ENCODE measurements at regions not wholly inside any gene's neighbourhood (a gene's known extent, or its start where the extent isn't known, plus 50 kb on each side); places are given as distances from the start of the nearest gene placed in this dataset.

DNA sequence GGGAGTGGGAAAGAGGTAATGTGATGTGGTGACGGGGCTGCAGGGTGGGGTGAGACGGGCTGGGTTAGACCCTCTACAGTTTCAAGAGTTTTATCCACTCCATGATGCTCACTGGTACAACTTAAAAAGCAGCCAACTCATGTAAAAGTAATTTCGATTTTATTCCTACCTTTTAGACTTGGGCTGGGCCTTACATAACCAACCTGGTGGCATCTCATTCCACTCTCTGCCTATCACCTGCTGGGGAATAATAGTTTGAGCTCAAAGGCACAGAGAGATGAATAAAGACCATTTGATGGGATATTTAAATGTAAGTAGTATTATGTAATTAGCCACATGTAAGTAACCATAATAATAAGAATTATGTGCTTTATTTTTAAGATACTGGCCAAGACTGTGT lies 366.0 kb upstream of the RNF32 start:
- no peak for DNase-seq

DNA sequence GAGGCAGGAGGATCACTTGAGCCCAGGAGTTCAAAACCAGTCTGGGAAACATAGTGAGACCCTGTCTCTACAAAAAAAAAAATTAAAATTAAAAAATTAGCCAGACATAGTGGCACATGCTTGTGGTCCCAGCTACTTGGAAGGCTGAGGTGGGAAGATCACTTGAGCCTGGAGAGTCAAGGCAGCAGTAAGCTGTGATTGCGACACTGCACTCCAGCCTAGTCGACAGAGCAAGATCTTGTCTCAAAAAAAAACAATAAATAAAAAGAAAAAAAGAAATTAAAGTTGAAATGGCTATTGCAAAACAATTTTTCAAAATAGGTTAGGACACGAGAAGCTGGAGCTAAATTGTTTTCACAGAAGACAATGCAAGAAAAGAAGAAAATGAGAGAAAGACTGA lies 379.0 kb upstream of the RNF32 start:
- DNase-seq, result no peak

DNA sequence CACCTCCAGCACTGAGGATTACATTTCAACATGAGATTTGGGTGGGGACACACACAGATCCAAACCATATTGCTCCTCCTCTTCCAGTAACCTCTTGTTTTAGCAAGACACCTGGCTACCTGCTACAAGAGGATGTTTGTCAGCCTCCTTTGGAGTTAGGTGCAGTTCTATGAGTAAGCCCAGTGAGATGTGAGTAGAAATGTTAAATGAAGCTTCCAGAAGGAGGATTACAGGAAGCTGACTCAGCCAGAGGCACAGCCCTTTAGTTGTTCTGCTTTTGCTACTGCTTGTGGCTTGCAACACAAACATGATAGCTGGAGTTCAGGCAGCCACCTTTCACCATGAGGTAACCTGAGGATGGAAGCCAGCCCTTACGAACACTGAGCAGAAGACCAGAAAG lies 382.7 kb upstream of the RNF32 start:
- DNase-seq, result no peak

DNA sequence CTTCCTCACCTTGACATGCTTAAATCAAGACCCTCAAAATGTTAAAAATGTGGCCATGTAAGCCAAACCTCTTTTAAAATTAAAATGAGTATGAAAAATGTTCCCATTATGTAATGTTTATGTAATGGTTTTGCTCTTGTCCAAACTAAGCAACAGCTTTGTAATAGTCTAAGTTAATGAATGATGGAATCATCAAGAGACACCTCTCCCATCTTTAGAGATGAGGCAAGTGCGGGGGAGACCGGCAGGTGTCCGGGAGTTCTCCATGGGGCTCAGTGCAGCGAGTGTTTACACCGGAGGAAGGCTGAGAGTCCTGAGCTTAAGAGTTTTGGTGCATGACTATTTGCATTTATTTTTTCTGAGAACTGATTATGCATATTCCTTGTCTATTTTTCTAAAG lies 384.9 kb upstream of the RNF32 start:
- no peak for DNase-seq

DNA sequence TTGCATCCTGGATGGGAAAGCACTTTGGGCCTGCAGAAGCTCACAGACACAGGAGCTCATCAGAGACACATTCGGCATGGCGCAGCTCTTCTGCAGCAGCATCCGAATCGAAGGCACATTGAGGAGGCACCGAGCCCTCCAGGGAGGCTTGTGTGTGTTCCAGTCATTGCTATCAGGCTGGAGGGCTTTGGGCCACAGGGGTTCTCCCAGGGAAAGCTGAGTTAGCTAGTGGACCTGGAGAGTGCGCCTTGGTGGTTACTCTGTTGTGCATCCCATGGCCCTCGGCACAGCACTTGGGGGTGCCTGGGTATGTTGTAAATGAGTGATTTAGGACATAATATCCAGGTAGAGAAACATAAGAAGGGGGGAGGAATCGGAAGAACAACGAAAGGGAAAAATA lies 388.7 kb upstream of the RNF32 start:
- DNase-seq, result no peak

- DNase-seq, result no peak
Observed at GRCh38 chr7:156240532-156240931, 400.0 kb upstream of the RNF32 start.

- DNase-seq, result no peak
Observed at GRCh38 chr7:156238366-156239133, 402.0 kb upstream of the RNF32 start.

GRCh38 chr7:156237614-156238013 lies 403.0 kb upstream of the RNF32 start:
- no peak for DNase-seq

GRCh38 chr7:156236936-156237599 lies 403.5 kb upstream of the RNF32 start:
- DNase-seq, result no peak

GRCh38 chr7:156236181-156236889 lies 404.2 kb upstream of the RNF32 start:
- no peak for DNase-seq

GRCh38 chr7:156234666-156235494 lies 405.7 kb upstream of the RNF32 start:
- DNase-seq, result no peak

DNA sequence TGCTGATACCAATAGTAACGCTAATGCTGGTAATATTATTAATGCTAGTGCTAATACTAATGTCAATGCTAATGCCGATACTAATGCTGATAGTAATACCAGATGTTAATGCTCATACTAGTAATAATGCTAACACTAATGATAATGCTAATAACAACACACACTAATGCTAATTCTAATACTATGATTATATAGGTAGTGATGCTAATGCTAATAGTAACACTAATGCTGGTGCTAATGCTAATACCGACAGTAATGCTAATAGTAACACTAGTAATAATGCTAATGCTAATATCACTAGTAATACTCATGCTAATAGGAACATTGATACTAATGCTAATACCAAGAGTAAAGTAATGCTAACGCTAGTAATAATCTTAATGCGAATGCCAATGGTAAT lies 406.4 kb upstream of the RNF32 start:
- no peak for DNase-seq

DNA sequence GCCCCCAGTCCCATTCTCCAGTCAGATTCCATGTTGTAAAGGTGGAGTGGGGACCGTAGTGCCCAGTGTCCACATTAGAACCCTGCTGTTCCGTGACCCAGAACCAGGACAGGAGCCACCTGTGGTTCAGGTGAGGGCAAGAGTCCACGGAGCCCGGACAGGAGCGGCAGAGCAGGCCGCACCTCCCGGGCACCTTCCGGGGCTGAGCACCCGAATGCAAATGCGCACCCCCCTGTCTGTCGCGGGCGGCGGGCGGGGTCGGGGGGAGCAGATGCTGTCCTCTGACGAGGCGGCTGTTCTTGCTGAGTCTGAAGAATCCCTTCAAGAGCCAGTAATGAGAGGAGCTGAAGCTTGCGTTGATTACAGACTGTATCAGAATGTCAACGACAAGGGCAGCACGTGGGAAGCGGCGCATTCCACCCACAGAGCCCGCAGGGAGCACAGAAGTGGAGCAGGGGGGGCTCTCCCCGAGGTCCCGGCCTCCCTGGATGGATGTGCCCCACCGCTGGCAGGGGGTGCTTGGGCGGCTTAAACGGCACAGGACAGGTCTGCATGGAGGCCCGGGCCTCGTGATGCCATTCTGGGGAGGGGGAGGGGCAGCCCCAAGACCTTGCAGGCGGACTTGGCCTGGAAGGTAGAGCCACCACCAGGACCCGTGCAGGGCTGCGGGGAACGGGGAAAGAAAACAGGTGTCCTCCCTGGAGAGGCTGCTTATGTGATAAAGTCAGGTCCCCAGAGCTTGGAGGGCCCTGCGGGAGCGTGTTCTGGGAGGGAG lies 407.5 kb upstream of the RNF32 start:
- no peak for DNase-seq

GRCh38 chr7:156230576-156230975 lies 410.0 kb upstream of the RNF32 start:
- no peak for DNase-seq

GRCh38 chr7:156224833-156225225 lies 412.6 kb upstream of the SHH start:
- no peak for DNase-seq

GRCh38 chr7:156223935-156224832 lies 411.9 kb upstream of the SHH start:
- peak; percentile 25 to 53 for DNase-seq

DNA sequence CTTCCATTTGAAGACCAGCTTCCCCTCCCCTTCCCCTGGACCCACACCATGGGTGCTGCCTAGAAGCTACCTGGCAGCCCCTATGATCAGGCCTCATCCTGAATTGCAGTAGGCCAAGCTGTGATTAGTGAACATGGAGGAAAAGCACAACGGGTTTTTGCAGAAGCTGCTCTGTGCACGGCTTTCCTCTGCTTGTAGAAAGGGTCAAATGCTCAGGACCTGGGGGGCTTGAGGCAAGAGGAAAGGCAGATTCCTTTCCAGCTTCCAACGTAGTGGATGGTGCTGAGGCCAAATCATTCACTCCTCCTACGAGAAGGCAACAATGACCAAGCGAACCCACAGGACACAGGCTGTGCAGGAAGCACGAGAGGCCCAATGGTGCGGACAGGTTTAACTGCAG lies 410.3 kb upstream of the SHH start:
- no peak for DNase-seq

DNA sequence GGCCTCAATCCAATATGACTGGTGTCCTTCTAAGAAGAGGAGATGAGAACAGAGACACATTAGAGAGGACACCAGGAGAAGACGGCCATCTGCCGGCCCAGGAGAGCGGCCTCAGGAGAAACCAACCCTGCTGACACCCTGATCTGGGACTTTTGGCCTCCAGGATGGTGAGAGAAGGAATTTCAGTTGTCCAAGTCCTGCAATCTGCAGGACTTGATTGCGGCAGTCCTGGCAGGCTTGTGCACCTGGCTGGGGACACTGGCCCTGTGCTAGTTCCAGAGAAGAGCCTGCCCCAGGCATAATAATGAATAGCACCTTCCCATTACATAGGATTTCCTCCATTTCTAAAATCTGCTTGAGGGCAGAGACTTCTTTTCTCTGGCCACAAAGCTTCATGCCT lies 409.9 kb upstream of the SHH start:
- no peak for DNase-seq

DNA sequence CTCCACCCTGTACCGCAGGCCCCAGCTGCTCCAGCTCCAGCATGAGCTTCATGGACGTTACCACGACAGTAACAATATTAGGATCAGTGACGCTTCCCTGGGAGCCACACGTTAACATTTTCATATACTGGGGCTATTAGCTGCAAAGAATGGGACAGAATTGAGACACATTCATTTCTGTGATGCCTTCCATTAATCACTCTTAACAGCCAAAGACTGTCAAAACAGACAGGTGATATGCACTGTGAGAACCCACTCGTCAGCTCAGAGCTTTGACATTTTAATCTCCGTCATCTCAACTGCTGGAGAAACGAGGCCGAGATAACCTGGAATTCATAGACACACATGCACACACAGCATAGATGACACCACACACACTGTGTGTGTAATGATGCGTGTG lies 408.4 kb upstream of the SHH start:
- no peak for DNase-seq

DNA sequence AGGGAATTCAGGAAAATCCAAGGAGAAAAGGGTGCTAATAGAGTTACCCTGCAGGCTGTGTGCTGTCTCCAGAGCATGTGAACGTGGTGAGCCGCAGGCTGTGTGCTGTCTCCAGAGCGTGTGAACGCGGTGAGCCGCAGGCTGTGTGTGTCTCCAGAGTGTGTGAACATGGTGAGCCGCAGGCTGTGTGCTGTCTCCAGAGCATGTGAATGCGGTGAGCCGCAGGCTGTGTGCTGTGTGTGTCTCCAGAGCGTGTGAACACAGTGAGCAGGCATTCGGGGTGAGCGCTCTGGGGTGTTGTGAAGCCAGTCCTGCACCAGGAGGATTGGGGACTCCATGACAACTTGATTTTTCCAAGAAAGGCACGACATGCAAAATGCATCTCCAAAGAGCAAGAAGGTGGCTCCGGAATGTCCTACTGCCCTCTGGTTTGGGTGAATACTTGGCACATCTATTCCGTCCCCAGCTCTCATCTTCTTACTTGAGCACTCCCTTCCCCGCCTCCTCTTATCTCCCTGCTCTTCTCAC lies 407.9 kb upstream of the SHH start:
- DNase-seq, result no peak
